ENCODE measurements at regions not wholly inside any gene's neighbourhood (a gene's known extent, or its start where the extent isn't known, plus 50 kb on each side); places are given as distances from the start of the nearest gene placed in this dataset.

GRCh38 chr9:106075960-106076327 lies 381.6 kb downstream of the TMEM38B start:
- DNase-seq (ENCODE audit: low spot score) = peak; percentile 21
- H3K4me3 ChIP-seq = no peak overlapping the region
- 42% methylated on average over 1 of the region's 1 CpG for WGBS
- no peaks in the 10 kb centered on the region for H3K36me3 ChIP-seq
- H3K9me3 ChIP-seq = no peaks in the 10 kb centered on the region
- no peak for TF ChIP-seq POLR2A (IDR thresholded peaks at IDR 0.05)
- no peaks in the 10 kb centered on the region for H3K27me3 ChIP-seq (replicated peaks; ENCODE audit: insufficient read depth)
- intact Hi-C loops (cut with DNase I) = loop anchor here (1.0 kb wide), 1 partner anchor 9 kb away; no protein-coding TSS in a partner anchor
- no peak overlapping the region for H3K27ac ChIP-seq
- no peaks in the 10 kb centered on the region for H3K4me1 ChIP-seq (replicated peaks)

GRCh38 chr9:106076711-106077110 lies 382.4 kb downstream of the TMEM38B start:
- Histone ChIP-seq H3K9me3 (no peaks in the 10 kb centered on the region), H3K4me1 (replicated peaks) (no peaks in the 10 kb centered on the region), H3K27ac (no peak overlapping the region), H3K36me3 (no peaks in the 10 kb centered on the region), H3K27me3 (replicated peaks; ENCODE audit: insufficient read depth) (no peaks in the 10 kb centered on the region), H3K4me3 (no peak overlapping the region)
- TF ChIP-seq CTCF (IDR thresholded peaks at IDR 0.05) = no peak
- TF ChIP-seq POLR2AphosphoS5 (IDR thresholded peaks at IDR 0.05) = no peak
- no peak for TF ChIP-seq POLR2A (IDR thresholded peaks at IDR 0.05)
- intact Hi-C loops (cut with DNase I) = no loop called here
- DNase-seq (ENCODE audit: low spot score) = no peak
- 48% methylated on average over 1 of the region's 1 CpG for WGBS

GRCh38 chr9:106077731-106078130 lies 383.4 kb downstream of the TMEM38B start:
- Histone ChIP-seq H3K27ac (no peak overlapping the region), H3K9me3 (no peaks in the 10 kb centered on the region), H3K27me3 (replicated peaks; ENCODE audit: insufficient read depth) (no peaks in the 10 kb centered on the region), H3K4me1 (replicated peaks) (no peaks in the 10 kb centered on the region), H3K36me3 (no peaks in the 10 kb centered on the region), H3K4me3 (no peak overlapping the region)
- intact Hi-C loops (cut with DNase I) = no loop called here
- no peak for TF ChIP-seq CTCF (IDR thresholded peaks at IDR 0.05)
- no peak for TF ChIP-seq POLR2AphosphoS5 (IDR thresholded peaks at IDR 0.05)
- no peak for TF ChIP-seq POLR2A (IDR thresholded peaks at IDR 0.05)
- WGBS = 83% methylated on average over 2 of the region's 2 CpGs
- no peak for DNase-seq (ENCODE audit: low spot score)

- H3K9me3 ChIP-seq = no peaks in the 10 kb centered on the region
- 74% methylated on average over 3 of the region's 3 CpGs for WGBS
- H3K27me3 ChIP-seq (replicated peaks; ENCODE audit: insufficient read depth) = no peaks in the 10 kb centered on the region
- no peaks in the 10 kb centered on the region for H3K4me1 ChIP-seq (replicated peaks)
- H3K4me3 ChIP-seq = no peak overlapping the region
- intact Hi-C loops (cut with DNase I) = no loop called here
- no peak overlapping the region for H3K27ac ChIP-seq
- H3K36me3 ChIP-seq = no peaks in the 10 kb centered on the region
- TF ChIP-seq POLR2AphosphoS5 (IDR thresholded peaks at IDR 0.05) (no peak), CTCF (IDR thresholded peaks at IDR 0.05) (no peak), POLR2A (IDR thresholded peaks at IDR 0.05) (no peak)
- DNase-seq (ENCODE audit: low spot score) = no peak
Observed at GRCh38 chr9:106082621-106083020, 388.3 kb downstream of the TMEM38B start.

GRCh38 chr9:106084702-106085101 lies 390.4 kb downstream of the TMEM38B start:
- H3K4me1 ChIP-seq (replicated peaks) = no peaks in the 10 kb centered on the region
- H3K4me3 ChIP-seq = no peak overlapping the region
- H3K9me3 ChIP-seq = no peaks in the 10 kb centered on the region
- TF ChIP-seq POLR2AphosphoS5 (IDR thresholded peaks at IDR 0.05) (no peak), POLR2A (IDR thresholded peaks at IDR 0.05) (no peak), CTCF (IDR thresholded peaks at IDR 0.05) (no peak)
- intact Hi-C loops (cut with DNase I) = no loop called here
- H3K27me3 ChIP-seq (replicated peaks; ENCODE audit: insufficient read depth) = no peaks in the 10 kb centered on the region
- 20% methylated on average over 1 of the region's 1 CpG for WGBS
- H3K36me3 ChIP-seq = no peaks in the 10 kb centered on the region
- no peak overlapping the region for H3K27ac ChIP-seq
- no peak for DNase-seq (ENCODE audit: low spot score)
